ENCODE measurements at regions not wholly inside any gene's neighbourhood (a gene's known extent, or its start where the extent isn't known, plus 50 kb on each side); places are given as distances from the start of the nearest gene placed in this dataset.
"Not testable (repeated sequence)": the region's sequence is repeated elsewhere in the genome, so short reads cannot be mapped to it uniquely, and the experiment has no call there.

DNA sequence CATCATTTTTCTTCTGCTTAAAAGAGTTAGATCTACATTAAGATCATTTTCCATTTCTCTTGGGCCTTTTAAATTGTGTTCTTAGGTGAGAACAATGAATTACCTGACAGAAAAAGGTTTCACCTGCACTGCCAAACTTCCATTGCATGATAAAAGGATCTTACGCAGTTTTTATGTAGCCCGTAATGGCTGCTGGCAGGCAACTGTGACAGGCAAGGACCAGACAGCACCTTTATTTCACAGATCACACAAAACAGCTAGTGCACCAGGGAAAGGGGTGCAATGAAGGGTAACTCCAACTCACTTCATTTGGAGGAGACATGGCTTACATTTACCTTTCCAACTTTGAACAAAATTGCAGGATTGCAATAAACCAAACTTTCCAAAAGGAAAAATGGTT is 159.8 kb downstream of the SLITRK1 start:
- DNase-seq = no peak

DNA sequence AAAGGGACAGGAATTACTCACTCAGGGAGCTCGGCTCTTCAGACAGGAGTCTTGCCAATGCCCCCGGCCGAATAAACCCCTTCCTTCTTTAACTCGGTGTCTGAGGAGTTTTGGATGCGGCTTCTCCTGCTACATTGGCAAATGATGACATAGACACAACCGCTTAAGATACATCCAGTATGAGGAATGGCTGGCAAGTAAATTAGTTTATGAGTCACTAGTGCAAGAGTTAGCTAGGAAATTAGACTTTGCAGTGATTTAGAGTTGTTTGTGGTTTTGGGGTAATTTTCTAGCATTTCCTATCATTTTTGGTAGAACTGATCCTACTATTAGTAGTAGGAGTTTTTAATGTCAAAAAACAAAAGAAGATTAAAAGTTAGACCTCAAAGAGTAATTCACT is 166.2 kb downstream of the SLITRK1 start:
- no peak for DNase-seq

DNA sequence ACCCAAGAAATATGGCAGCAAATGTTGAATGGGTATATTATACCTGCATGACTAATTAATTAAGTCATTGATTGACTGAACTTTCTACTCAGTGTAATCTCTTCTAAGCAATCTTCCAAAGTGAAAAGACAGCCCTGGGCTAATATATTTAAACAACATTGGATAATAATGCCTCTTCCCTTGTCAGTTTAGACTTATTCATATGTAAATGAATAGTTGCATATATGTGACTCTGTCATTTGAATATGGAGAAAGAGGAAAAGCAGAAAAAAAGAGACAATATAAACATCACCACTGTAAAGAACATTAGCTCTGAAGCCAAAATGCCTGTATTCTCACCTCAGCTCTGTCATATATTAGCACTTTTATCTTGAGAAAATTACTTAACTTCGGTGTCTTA is 168.0 kb downstream of the SLITRK1 start:
- DNase-seq = no peak

DNA sequence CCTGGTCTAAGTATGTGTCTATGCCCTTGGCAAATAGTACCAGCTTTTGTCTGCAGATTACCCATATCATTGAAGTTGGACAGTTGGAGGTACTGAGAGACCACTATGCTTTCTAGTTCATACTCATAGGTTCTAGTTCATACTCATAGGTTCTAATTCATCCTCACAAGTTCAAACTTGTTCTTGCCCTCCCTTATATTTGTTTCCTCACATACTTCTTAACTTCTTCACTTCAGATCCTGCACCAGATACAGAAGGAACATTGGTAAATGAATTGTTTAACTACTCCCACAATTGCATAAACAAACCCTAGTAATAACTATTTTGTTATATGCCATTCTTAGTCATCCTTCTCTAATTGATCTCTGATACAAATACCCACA is 172.2 kb downstream of the SLITRK1 start:
- no peak for DNase-seq

DNA sequence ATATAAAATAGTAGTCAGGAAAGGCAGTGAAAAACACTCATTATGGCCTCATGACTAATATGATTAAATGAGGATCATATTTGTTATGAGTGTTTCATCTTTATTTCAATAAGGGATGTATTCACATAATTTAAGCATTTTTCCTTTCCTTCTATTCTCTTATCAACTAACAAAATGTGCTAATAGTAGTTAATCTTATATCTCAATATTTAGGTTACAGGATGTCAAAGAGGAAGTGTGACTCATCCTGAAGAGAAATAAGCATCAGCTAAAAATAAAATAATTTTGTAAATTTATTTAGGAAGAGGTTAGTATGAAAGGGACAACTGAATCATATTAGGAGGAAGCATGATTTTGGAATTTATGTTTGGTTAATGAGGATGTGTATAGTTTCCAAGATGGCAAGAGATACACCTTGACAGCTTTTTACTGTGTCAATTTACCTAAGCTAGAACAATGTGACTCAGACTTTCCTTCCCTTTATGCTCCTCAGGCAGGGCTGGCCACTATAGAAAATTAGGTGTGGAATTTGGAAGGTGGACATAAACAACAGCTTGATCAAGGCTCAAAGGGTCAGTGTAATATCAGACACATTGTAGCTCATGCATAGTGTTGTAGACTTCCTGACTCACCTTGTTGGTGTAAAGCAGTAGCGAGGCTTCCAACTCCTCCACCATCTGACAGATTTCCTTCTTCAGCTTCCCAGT is 172.7 kb downstream of the SLITRK1 start:
- DNase-seq = no peak

DNA sequence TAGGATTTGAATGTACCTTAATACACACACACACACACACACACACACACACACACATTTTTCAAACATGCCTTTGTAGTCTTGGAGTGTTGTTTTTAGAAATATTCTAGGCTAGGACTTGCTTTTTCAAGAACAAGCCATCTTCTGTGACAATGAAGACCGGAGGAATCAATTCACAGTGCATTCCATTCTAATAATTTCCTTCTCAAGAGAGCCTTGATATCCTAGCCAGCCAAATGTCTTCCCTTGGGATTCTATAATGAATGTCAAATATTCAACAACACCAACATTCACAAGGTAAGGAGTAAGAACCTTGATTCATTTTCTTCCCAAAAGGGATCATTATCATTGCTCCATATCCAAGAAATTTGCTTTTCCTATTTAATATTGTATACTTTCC is 180.3 kb downstream of the SLITRK1 start:
- no peak for DNase-seq

DNA sequence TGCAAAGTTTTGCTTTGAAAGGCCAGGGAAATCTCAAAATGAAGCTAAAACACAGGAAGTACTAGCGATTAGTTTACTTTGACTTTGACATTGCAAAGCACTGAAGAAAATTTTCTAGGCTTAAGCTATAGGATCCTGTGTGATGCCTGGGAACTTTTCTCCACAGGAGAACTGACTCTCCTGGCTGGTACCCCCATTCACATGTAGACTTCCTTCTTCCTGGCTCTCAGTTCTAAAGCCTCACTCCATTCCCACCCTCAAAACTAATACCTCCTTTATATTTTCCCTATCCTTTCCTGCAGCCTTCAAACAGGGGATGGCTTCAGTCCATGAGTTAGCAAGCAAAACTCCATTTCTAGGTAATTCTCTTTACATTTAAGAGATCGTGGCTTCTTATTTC is 189.5 kb downstream of the SLITRK1 start:
- no peak for DNase-seq

DNA sequence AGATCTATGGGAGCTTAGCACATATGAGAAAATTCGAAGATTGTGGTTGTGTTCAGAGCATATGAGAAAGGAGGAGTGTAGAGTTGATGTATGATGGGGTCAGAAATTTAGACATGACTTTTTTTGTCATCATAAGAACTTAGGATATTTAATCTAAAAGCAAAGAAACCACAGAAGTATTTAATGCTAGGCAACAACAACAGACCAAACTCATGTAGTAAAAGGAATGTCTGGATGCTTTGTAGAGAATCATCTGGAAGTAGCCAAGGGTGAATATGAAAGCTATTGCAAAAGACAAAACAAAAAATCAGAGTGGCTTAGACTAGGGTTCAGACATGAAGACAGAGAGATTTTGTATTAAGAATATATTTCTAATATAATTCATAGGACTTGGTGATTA is 190.3 kb downstream of the SLITRK1 start:
- no peak for DNase-seq

DNA sequence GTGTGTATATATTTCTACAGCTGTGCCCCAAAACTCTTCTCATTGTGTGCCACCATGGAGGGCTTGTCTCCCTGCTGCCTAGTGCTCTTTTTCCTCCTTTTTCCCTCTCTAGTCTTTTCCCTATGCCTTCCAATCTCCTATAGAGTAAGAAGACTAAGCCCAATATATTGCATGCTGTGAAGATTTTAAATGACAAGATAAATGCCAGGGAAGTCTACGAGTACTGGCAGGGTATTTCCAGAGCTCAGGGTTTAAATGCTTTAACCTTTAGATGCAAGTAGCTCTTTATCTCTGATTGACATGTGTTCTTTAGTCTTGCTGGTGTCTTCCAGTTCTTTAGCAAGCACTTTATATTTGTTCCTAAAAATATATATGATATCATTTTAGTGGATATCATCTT is 200.7 kb downstream of the SLITRK1 start:
- no peak for DNase-seq

DNA sequence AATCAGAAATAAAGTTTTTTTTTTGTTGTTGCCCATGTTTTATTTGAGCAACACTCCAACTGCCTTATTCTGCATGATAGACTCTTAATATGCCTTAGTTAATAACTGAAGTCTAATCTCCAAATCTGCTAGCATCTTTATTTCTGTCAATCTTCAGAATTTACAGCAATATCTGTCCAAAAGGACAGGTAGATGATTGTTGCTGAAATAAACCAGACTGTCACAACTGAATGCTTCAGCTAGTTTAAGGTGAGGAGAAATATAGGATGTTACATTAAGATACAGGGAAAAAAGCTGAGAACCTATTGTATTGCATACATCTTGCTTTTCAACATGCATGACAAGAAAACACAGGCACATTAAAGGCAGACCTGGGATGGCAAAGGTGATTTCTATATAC is 204.3 kb downstream of the SLITRK1 start:
- no peak for DNase-seq

DNA sequence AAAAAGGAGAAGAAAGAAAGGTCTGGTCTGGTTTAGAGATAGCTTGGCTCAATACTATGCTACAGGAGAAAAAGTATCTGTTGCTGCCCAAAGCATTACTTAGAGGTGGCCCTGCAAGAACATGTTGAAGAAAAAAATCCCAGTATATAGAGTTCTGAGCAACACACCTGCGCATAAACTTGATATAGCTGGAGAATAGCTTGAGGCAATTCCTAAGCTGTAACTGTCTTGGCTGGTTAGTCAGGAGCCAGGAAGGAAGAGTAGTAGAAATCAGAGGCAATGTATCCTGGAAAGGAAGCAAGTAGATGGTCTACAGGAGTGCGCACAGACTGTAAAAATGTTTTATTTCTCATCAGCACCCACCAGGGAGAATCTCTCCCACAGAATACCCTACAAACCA is 209.7 kb downstream of the SLITRK1 start:
- DNase-seq = no peak

DNA sequence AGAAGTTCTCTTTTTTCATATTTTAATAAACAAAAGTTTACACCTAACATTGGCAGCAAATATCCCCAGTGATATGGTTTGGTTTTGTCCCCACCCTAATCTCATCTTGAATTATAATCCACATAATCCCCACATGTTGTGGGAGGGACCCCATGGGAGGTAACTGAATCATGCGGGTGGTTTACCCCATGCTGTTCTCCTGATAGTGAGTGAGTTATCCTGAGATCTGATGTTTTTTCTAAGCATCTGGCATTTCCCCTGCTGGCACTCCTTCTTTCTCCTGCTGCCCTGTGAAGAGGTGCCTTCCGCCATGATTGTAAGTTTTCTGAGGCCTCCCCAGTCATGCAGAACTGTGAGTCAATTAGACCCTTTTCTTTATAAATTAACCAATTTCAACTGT is 214.7 kb downstream of the SLITRK1 start:
- DNase-seq = no peak

DNA sequence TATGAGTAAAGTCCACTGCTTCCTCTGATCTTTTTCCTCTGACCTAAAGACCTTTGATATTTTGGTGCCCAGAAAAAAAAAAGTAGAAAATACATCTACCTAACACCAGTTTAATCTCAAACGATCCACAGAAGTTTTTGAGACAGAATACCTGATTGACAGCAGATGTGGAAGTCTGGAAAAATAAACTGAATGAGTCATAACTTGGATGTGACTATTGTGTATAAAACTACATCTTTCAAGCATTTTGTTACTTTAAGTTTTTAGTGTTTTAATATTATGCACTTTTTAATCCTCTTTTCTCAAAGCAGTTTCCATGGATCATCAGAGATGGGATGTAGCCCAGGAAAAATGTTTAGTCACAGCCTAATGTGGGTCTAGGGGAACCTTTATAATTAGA is 216.1 kb downstream of the SLITRK1 start:
- no peak for DNase-seq

DNA sequence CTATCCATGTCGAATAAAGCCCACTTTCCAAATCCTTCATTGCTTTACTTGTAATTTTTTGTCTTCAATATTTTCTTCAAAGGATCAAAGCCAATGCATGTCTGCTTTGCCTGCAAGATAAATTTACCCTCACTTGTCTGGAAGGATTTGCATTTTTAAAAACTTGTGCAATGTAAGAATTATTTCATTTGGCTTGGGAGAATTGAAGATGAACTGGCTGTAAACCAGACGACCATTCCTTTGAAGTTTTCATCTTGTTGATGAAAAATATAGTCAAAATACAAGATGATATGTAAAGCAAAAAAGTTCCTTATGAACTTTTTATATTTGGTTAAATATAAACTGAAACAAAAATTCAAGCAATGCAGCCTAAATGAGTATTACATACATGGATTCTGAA is 225.0 kb downstream of the SLITRK1 start:
- no peak for DNase-seq

DNA sequence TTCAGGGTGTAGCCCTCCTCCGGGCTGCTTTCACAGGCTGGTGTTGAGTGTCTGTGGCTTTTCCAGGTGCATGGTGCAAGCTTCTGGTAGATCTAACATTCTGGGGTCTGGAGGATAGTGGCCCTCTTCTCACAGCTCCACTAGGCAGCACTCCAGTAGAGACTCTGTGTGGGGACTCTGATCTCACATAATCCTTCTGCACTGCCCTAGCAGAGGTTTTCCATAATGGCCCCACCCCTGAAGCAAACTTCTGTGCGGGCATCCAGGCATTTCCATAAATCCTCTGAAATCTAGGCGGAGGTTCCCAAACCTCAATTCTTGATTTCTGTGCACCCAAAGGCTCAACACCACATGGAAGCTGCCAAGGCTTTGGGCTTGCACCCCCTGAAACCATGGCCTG is 239.7 kb downstream of the SLITRK1 start:
- DNase-seq = not testable (repeated sequence)

DNA sequence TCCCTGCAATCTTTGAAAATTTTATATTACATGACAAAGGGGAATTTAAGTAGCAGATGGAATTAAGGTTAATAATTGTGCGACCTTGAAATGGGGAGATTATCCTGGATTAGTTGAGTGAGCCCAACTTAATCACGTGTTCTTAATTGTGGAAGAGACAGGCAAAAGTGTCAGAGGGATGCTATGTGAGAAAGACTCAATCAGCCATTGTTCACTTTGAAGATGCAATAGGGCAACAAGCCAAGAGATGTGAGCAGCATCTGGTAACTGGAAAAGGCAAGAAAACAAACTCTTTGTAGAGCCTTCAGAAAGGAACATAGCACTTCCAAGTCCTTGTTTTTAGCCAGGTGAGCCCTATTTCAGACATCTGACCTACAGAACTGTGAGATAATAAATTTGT is 247.7 kb downstream of the SLITRK1 start:
- DNase-seq = no peak

DNA sequence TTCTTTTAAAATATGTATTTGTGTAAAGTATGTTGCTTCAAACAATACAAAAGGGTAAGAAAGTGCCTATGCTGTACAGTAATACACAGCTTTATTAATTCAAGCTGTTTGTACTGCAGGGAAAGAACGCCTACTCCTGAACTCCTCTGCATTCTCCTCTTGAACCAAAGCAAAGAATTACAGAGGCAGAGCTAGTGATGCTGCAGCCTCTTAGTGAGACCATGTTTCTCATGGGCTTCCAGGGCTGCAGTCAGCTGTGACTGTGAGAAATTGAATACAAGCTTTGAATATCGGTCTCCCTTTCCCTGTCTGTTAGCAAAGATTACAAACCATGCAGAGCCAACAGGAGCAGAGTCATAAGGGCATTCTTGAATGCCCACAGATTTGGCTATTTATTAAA is 248.5 kb downstream of the SLITRK1 start:
- DNase-seq = no peak

DNA sequence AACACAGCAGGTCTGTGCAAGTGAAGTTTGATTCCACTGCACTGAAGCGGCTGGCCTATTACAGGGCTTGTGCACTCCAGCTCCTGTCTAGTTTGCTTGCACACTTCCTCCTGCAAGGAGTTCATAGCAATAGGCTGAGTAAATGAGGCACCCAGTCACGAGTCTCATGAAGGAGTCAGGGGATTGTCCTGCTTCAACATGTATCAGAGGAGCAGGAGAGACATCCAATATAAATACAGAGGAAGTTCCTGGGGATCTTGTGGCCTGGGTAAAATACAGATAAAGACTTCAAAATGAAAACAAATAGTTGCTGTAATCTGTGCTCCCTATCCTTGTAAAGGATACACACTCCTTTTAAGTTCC is 259.9 kb downstream of the SLITRK1 start:
- no peak for DNase-seq

DNA sequence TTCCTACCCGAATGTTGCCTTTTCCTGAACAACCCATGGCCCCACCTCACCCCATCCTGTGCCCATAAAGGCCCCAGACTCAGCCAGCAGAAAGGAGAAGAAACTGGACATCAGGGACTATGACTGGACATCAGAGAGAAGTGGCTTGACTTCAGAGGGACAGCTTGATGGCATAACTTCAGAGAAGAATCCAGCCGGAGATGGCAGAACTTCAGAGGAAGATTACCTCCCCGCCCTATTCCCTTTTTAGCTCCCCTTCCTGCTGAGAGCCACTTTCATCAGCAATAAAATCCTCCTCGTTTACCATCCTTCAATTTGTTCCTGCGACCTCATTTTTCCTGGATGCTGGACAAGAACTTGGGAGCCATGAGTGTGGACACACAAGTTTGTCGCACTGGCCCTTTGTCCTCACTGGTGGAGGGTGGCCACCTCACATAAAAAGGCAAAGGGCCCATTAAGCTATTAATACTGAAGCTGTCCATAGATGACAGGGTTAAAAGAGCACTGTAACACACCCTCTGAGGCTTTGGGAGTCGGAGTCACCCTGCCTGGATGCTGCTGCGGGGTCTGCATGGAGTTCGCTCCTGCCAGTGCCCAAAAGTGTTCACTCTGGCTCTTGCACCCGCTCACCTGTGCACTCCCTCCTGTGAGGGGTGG is 260.4 kb downstream of the SLITRK1 start:
- DNase-seq = no peak

DNA sequence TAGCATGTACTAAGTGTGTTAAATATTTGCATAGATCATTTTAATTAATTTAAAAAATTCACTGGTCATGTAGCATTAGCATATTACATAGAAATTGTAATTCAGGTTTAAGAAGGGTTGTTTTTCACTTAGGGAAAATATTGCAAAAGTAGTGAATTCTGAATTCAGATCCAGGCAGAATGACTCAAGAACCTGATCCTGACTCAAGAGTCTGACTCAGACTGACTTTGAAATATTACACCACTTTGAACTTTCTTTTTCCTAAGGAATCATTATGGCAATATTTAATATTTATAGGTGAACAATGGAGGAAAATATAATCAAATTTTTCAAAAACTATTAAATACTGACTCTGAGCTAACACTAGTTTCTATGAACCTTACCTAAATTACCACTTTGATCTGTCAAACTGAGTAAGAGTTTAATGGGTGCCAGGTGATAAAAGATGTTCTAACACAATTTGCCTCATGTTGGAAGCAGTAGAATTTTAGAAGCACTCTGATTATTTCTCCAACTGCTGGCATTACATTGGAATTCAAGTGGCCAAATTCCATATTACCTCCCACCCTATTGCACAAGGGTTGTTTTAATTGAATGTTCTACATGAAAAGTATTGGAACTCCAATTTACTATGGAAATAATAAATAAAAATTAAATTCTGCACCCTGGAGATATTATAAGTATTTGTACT is 261.6 kb downstream of the SLITRK1 start:
- DNase-seq = no peak

DNA sequence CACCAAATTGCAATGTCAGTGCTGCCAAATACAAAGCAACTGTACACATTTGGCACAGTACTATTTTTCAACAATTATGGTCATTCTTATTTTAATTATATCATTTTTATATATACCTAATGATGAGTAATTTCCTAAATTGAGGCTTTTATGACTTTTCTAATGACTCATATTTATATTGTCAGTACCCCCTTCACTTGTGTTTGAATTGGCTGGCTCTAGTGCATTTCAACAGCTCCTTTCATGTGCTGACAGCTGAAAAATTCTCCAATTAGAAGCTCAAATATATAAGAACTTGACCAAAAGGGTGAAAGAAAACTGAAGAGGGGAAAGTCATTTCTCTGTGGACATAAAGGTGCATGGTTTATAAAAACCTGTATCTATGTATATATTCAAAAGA is 263.3 kb downstream of the SLITRK1 start:
- DNase-seq = no peak

DNA sequence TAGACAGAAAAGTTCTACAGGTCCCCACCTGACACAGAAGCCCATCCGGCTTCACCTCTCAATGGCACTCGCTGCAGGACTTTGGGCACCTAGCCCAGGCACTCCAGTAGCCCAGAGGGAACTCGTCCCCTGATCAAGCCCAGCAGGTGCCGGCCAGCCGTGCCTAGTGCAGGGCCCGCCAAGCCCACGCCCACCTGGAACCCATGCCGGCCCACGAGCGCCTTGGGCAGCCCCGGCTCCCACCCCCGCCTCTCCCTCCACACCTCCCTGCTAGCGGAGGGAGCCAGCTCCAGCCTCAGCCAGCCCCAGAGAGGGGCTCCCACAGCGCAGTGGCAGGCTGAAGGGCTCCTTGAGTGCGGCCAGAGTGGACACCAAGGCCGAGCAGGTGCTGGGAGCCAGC is 268.8 kb downstream of the SLITRK1 start:
- DNase-seq = no peak

DNA sequence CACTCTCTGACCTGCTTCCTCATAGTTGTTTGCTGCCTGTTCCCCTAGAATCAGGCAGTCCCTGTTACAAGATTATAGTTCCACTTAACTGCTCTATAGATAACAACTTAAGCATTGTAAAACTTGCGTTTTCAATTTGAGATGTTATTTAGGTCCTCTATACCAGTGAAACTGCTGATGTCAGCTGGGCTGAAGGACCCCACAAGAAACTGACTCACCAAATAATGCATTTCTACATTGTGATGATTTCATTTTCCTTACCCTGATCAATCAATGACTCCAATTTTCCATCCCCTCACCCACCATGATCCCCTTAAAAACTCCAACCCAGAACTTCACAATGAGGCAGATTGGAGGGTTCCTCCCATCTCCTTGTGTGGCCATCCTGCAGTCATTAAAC is 280.7 kb downstream of the SLITRK1 start:
- DNase-seq = no peak

DNA sequence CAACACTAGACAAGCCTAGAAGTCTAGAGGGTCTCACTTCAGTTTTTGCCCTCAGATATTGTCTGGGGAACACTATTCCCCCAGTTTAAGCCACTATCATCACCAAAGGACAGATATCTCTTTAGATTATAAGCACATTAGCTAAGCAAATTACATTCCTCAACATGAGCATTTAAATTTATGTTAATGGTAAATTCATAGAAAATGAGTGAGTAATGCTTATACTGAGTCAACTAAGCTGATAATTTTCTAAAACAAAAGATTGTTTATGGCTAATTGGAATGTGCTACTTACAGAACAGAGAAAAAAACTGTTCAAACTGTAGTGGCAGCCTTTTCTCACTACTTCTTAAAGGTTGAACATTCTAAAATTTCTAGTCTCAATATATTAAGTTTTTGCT is 290.2 kb downstream of the SLITRK1 start:
- no peak for DNase-seq

DNA sequence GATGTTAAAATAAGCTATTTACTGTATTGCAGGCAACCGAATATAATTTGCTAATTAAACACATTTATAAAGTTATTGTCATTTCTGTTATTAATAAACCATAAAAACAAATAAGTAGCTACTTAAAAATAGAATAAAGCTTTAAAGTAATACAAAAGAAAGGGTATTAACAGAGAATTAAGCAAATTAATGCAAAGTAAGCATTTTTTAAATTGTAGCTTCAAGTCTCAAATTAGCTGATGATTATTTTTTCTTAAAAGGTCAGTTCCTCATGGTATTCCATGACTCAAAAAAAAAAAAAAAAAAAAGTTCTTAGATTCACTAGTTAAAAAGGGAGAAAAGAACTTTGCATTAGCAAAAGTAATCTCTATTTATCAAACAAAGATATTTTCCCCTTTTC is 292.5 kb downstream of the SLITRK1 start:
- no peak for DNase-seq
